NB4 (cell line): ENCODE measurements at regions not wholly inside any gene's neighbourhood (a gene's known extent, or its start where the extent isn't known, plus 50 kb on each side); places are given as distances from the start of the nearest gene placed in this dataset.

Experiments used
- MYC ChIP-seq: IDR thresholded peaks from 2 replicates; pipeline ENCODE4 v1.6.1; 2011; ENCODE audit warnings: low read depth, low read length
- POLR2A ChIP-seq: IDR thresholded peaks from 2 replicates; pipeline ENCODE4 v1.6.1; 2011; ENCODE audit warnings: mild to moderate bottlenecking; ENCODE audit not compliant: insufficient read length; ENCODE audit errors: extremely low read depth
- TF ChIP-seq, protein P1 (sequence below): IDR thresholded peaks from one replicate; pipeline ENCODE4 v1.5.1; 2012; ENCODE audit warnings: low read depth, low read length
- TF ChIP-seq, protein P2 (sequence below): IDR thresholded peaks from 2 replicates; pipeline ENCODE4 v1.6.1; 2011; ENCODE audit warnings: low read depth, low read length

DNA sequence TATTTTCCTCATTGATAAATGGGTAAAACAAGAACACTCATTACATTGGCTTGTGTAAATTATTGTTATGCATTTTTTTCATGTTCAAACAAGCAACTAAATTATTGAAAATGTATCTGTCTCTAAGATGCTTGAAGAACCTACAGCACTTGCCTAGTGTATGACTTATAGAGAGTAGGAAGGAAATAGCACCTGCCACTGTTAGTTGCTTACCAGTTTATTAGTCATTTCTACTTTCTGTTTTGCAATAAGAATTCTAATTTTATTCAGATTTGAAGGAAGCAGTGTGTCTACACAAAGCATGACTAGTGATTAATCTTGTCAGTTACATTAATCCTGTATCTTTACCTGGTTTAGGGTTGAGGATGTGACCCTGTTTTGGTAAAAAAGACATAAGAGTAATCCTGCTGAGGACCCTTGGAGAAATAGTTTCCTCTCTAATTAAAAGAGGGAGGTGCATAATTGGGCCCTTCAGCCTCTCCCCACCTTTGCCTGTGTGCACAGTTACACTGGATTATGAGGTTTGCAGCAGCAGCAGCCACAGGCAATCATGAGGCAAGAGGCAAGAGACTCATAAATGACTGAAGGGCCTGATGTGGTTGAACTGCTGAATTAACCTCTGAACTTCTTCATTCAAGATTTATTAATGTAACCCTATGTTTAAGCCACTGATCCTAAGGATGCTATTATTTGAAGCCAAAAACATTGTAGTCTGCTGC is 1202.1 kb downstream of the ADGRL3 start:
- TF ChIP-seq, protein P1, sequence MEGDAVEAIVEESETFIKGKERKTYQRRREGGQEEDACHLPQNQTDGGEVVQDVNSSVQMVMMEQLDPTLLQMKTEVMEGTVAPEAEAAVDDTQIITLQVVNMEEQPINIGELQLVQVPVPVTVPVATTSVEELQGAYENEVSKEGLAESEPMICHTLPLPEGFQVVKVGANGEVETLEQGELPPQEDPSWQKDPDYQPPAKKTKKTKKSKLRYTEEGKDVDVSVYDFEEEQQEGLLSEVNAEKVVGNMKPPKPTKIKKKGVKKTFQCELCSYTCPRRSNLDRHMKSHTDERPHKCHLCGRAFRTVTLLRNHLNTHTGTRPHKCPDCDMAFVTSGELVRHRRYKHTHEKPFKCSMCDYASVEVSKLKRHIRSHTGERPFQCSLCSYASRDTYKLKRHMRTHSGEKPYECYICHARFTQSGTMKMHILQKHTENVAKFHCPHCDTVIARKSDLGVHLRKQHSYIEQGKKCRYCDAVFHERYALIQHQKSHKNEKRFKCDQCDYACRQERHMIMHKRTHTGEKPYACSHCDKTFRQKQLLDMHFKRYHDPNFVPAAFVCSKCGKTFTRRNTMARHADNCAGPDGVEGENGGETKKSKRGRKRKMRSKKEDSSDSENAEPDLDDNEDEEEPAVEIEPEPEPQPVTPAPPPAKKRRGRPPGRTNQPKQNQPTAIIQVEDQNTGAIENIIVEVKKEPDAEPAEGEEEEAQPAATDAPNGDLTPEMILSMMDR: no peak
- TF ChIP-seq POLR2A: no peak
- TF ChIP-seq, protein P2, sequence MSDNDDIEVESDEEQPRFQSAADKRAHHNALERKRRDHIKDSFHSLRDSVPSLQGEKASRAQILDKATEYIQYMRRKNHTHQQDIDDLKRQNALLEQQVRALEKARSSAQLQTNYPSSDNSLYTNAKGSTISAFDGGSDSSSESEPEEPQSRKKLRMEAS: no peak
- TF ChIP-seq MYC: no peak
